ENCODE measurements at regions not wholly inside any gene's neighbourhood (a gene's known extent, or its start where the extent isn't known, plus 50 kb on each side); places are given as distances from the start of the nearest gene placed in this dataset.

GRCh38 chr3:192010490-192010889 is 549.5 kb downstream of the PYDC2 start:
- Histone ChIP-seq H3K9ac (ENCODE audit: low read depth, low read length) (no peak overlapping the region), H3K36me3 (ENCODE audit: control insufficient read depth, insufficient read depth, low read length) (no peaks in the 10 kb centered on the region), H3K4me3 (ENCODE audit: low read depth, low read length) (no peak overlapping the region), H3K4me1 (ENCODE audit: control insufficient read depth, insufficient read depth, low read length) (no peaks in the 10 kb centered on the region), H3K9me3 (ENCODE audit: control insufficient read depth, insufficient read depth, low read length) (no peaks in the 10 kb centered on the region), H3K27me3 (ENCODE audit: control insufficient read depth, insufficient read depth, low read length) (no peaks in the 10 kb centered on the region)

DNA sequence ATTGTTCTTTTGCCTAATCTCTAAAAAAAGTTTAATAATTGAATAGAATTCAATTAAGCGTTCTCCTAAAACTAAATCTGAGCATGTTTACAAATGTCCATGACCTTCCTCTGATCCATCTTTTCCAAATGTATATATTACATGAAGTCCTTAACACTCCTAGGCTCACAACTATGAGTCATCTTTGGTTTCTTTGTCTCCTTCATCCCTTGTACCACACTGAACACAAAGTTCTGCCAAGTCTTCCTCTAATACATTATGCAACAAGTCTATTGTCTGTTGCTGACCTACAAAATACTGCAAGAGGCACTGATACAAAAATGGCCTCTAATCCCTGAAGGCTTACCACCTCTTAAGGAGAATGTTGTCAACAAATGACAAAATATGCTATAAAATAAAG is 550.2 kb downstream of the PYDC2 start:
- Histone ChIP-seq H3K9me3 (ENCODE audit: control insufficient read depth, insufficient read depth, low read length) (no peaks in the 10 kb centered on the region), H3K36me3 (ENCODE audit: control insufficient read depth, insufficient read depth, low read length) (no peaks in the 10 kb centered on the region)

GRCh38 chr3:192013110-192013509 is 552.1 kb downstream of the PYDC2 start:
- H3K36me3 ChIP-seq (ENCODE audit: control insufficient read depth, insufficient read depth, low read length) = no peaks in the 10 kb centered on the region
- H3K4me1 ChIP-seq (ENCODE audit: control insufficient read depth, insufficient read depth, low read length) = no peaks in the 10 kb centered on the region
- H3K9ac ChIP-seq (ENCODE audit: low read depth, low read length) = no peak overlapping the region
- H3K4me3 ChIP-seq (ENCODE audit: low read depth, low read length) = no peak overlapping the region
- no peaks in the 10 kb centered on the region for H3K27me3 ChIP-seq (ENCODE audit: control insufficient read depth, insufficient read depth, low read length)
- H3K9me3 ChIP-seq (ENCODE audit: control insufficient read depth, insufficient read depth, low read length) = no peaks in the 10 kb centered on the region

More for the DNA sequence above, 550.2 kb downstream of the PYDC2 start:
- Histone ChIP-seq H3K27me3 (ENCODE audit: control insufficient read depth, insufficient read depth, low read length) (no peaks in the 10 kb centered on the region), H3K4me1 (ENCODE audit: control insufficient read depth, insufficient read depth, low read length) (no peaks in the 10 kb centered on the region), H3K9ac (ENCODE audit: low read depth, low read length) (no peak overlapping the region), H3K4me3 (ENCODE audit: low read depth, low read length) (no peak overlapping the region)

GRCh38 chr3:192022412-192022811 is 561.4 kb downstream of the PYDC2 start:
- Histone ChIP-seq H3K27me3 (ENCODE audit: control insufficient read depth, insufficient read depth, low read length) (no peaks in the 10 kb centered on the region), H3K4me1 (ENCODE audit: control insufficient read depth, insufficient read depth, low read length) (no peaks in the 10 kb centered on the region), H3K4me3 (ENCODE audit: low read depth, low read length) (no peak overlapping the region)

GRCh38 chr3:192024751-192025150 is 563.8 kb downstream of the PYDC2 start:
- Histone ChIP-seq H3K4me3 (ENCODE audit: low read depth, low read length) (no peak overlapping the region), H3K36me3 (ENCODE audit: control insufficient read depth, insufficient read depth, low read length) (no peaks in the 10 kb centered on the region), H3K4me1 (ENCODE audit: control insufficient read depth, insufficient read depth, low read length) (no peaks in the 10 kb centered on the region), H3K27me3 (ENCODE audit: control insufficient read depth, insufficient read depth, low read length) (no peaks in the 10 kb centered on the region), H3K9me3 (ENCODE audit: control insufficient read depth, insufficient read depth, low read length) (no peaks in the 10 kb centered on the region), H3K9ac (ENCODE audit: low read depth, low read length) (no peak overlapping the region)

More at GRCh38 chr3:192022412-192022811, 561.4 kb downstream of the PYDC2 start:
- Histone ChIP-seq H3K36me3 (ENCODE audit: control insufficient read depth, insufficient read depth, low read length) (no peaks in the 10 kb centered on the region), H3K9ac (ENCODE audit: low read depth, low read length) (no peak overlapping the region), H3K9me3 (ENCODE audit: control insufficient read depth, insufficient read depth, low read length) (no peaks in the 10 kb centered on the region)

GRCh38 chr3:192026661-192027060 is 565.7 kb downstream of the PYDC2 start:
- no peak overlapping the region for H3K4me3 ChIP-seq (ENCODE audit: low read depth, low read length)
- H3K9ac ChIP-seq (ENCODE audit: low read depth, low read length) = no peak overlapping the region
- H3K36me3 ChIP-seq (ENCODE audit: control insufficient read depth, insufficient read depth, low read length) = no peaks in the 10 kb centered on the region
- H3K27me3 ChIP-seq (ENCODE audit: control insufficient read depth, insufficient read depth, low read length) = no peaks in the 10 kb centered on the region
- H3K4me1 ChIP-seq (ENCODE audit: control insufficient read depth, insufficient read depth, low read length) = no peaks in the 10 kb centered on the region
- H3K9me3 ChIP-seq (ENCODE audit: control insufficient read depth, insufficient read depth, low read length) = no peaks in the 10 kb centered on the region

DNA sequence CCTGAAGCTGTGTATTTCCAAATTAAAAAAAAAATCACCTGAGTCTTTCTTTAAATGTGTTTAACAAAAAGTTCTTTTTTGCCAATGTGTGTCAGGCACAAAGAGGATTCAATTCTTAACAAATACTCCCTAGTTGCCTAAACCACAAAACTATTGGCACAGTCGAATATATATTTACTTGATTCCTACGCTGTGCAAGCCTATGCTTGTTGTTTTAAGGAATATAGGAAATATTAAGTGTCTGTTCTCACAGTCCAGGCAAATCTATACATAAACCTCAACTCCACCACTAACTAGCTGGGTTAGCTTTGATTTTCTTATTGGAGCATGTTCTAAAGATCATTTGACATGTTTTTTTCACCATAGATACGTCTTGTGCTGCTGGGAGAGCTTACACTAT is 571.0 kb downstream of the PYDC2 start:
- H3K9ac ChIP-seq (ENCODE audit: low read depth, low read length) = no peak overlapping the region
- H3K27me3 ChIP-seq (ENCODE audit: control insufficient read depth, insufficient read depth, low read length) = no peaks in the 10 kb centered on the region
- no peaks in the 10 kb centered on the region for H3K36me3 ChIP-seq (ENCODE audit: control insufficient read depth, insufficient read depth, low read length)
- H3K4me1 ChIP-seq (ENCODE audit: control insufficient read depth, insufficient read depth, low read length) = no peaks in the 10 kb centered on the region
- no peaks in the 10 kb centered on the region for H3K9me3 ChIP-seq (ENCODE audit: control insufficient read depth, insufficient read depth, low read length)
- no peak overlapping the region for H3K4me3 ChIP-seq (ENCODE audit: low read depth, low read length)

- no peaks in the 10 kb centered on the region for H3K9me3 ChIP-seq (ENCODE audit: control insufficient read depth, insufficient read depth, low read length)
- H3K36me3 ChIP-seq (ENCODE audit: control insufficient read depth, insufficient read depth, low read length) = no peaks in the 10 kb centered on the region
- H3K27me3 ChIP-seq (ENCODE audit: control insufficient read depth, insufficient read depth, low read length) = no peaks in the 10 kb centered on the region
- no peak overlapping the region for H3K4me3 ChIP-seq (ENCODE audit: low read depth, low read length)
- H3K9ac ChIP-seq (ENCODE audit: low read depth, low read length) = no peak overlapping the region
- peaks cover 6% of the 10 kb centered on the region for H3K4me1 ChIP-seq (ENCODE audit: control insufficient read depth, insufficient read depth, low read length)
Observed at GRCh38 chr3:192033246-192033645, 572.3 kb downstream of the PYDC2 start.

- Histone ChIP-seq H3K4me3 (ENCODE audit: low read depth, low read length) (no peak overlapping the region), H3K27me3 (ENCODE audit: control insufficient read depth, insufficient read depth, low read length) (no peaks in the 10 kb centered on the region), H3K9ac (ENCODE audit: low read depth, low read length) (no peak overlapping the region), H3K4me1 (ENCODE audit: control insufficient read depth, insufficient read depth, low read length) (peaks cover 9% of the 10 kb centered on the region), H3K36me3 (ENCODE audit: control insufficient read depth, insufficient read depth, low read length) (no peaks in the 10 kb centered on the region), H3K9me3 (ENCODE audit: control insufficient read depth, insufficient read depth, low read length) (no peaks in the 10 kb centered on the region)
Observed at GRCh38 chr3:192038726-192039125, 577.8 kb downstream of the PYDC2 start.

DNA sequence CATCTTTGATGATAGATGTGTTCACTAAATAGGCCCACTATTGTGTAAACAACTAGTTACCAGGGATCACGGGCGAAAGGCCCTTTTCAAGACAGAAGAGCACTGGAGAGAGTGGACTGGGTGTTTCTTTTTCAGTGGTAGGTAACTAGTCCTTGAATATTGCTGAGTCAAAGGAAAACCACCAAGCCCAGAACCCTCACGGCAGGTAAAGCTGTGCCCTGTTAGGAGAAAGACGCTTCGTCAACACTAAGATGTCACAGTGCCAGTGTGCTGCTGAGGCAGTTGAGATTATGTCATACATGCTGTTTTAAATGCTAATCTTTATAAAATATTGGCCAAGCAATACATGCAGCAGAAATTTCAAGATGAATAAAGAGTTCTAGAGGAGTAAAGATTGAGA is 578.6 kb downstream of the PYDC2 start:
- no peak overlapping the region for H3K4me3 ChIP-seq (ENCODE audit: low read depth, low read length)
- H3K27me3 ChIP-seq (ENCODE audit: control insufficient read depth, insufficient read depth, low read length) = no peaks in the 10 kb centered on the region
- H3K9ac ChIP-seq (ENCODE audit: low read depth, low read length) = no peak overlapping the region
- no peaks in the 10 kb centered on the region for H3K9me3 ChIP-seq (ENCODE audit: control insufficient read depth, insufficient read depth, low read length)
- peaks cover 9% of the 10 kb centered on the region for H3K4me1 ChIP-seq (ENCODE audit: control insufficient read depth, insufficient read depth, low read length)
- no peaks in the 10 kb centered on the region for H3K36me3 ChIP-seq (ENCODE audit: control insufficient read depth, insufficient read depth, low read length)

DNA sequence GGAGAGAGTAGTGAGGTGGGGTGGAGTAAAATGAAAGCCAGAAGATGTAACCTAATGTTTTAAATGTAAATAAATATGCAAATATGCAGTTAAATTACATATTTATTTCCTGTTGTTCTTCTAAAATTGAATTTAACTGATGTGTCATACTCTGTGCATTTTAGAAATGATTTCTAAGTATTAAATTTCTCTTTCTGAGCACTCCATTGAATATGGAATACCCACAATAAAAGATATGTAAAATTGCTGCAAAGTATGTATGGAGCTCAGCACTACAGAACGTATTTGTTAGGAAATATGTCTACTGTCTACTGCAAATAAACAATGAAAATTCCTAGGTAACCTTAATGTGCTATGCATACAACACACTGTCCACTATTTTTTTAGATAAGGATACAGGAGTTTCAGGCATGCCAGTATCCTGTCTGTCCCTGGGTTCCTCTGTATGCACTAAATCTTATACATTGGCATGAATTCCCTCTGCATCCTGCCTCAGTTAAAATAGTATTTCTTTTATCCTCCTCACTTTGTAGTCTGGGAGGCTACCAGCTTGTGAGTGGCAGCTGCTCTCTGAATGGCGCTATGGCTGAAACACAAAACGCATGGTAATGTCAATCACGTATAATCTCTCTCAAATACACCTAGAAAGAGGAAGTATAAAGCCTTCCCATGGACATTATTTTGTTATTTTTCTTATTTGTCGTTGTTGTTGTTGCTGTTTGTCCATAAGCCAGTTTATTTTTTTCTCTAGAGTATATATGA is 579.5 kb downstream of the PYDC2 start:
- Histone ChIP-seq H3K4me1 (ENCODE audit: control insufficient read depth, insufficient read depth, low read length) (peaks cover 9% of the 10 kb centered on the region), H3K9me3 (ENCODE audit: control insufficient read depth, insufficient read depth, low read length) (no peaks in the 10 kb centered on the region)

GRCh38 chr3:192042116-192042515 is 581.2 kb downstream of the PYDC2 start:
- no peaks in the 10 kb centered on the region for H3K36me3 ChIP-seq (ENCODE audit: control insufficient read depth, insufficient read depth, low read length)
- H3K27me3 ChIP-seq (ENCODE audit: control insufficient read depth, insufficient read depth, low read length) = no peaks in the 10 kb centered on the region
- H3K4me3 ChIP-seq (ENCODE audit: low read depth, low read length) = no peak overlapping the region
- H3K9ac ChIP-seq (ENCODE audit: low read depth, low read length) = no peak overlapping the region
- H3K9me3 ChIP-seq (ENCODE audit: control insufficient read depth, insufficient read depth, low read length) = no peaks in the 10 kb centered on the region
- H3K4me1 ChIP-seq (ENCODE audit: control insufficient read depth, insufficient read depth, low read length) = peaks cover 9% of the 10 kb centered on the region

More for the DNA sequence above, 579.5 kb downstream of the PYDC2 start:
- Histone ChIP-seq H3K9ac (ENCODE audit: low read depth, low read length) (no peak overlapping the region), H3K4me3 (ENCODE audit: low read depth, low read length) (no peak overlapping the region), H3K27me3 (ENCODE audit: control insufficient read depth, insufficient read depth, low read length) (no peaks in the 10 kb centered on the region), H3K36me3 (ENCODE audit: control insufficient read depth, insufficient read depth, low read length) (no peaks in the 10 kb centered on the region)

Data from iPS-15b (cell line).